ENCODE measurements at regions not wholly inside any gene's neighbourhood (a gene's known extent, or its start where the extent isn't known, plus 50 kb on each side); places are given as distances from the start of the nearest gene placed in this dataset.

DNA sequence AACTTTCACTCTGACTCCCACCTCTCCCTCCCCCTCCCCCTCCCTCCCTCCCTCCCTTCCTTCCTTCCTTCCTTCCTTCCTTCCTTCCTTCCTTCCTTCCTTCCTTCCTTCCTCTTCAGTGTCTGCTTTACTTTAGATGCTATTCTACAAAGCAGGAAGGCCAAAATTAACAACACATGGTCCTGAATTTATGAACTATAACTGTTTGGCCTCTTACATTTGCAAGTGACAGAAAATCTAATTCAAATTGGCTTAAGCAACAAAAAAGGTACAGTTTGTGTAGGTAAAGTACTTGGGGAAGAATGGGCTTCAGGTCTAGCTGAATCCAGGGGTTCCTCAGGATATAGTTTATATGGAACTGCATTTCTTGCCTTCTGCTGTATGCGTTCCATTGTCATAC is 673.0 kb downstream of the AACS start:
- H3K27me3 ChIP-seq (ENCODE audit: insufficient read depth, low read depth, low read length), result no peaks in the 10 kb centered on the region

DNA sequence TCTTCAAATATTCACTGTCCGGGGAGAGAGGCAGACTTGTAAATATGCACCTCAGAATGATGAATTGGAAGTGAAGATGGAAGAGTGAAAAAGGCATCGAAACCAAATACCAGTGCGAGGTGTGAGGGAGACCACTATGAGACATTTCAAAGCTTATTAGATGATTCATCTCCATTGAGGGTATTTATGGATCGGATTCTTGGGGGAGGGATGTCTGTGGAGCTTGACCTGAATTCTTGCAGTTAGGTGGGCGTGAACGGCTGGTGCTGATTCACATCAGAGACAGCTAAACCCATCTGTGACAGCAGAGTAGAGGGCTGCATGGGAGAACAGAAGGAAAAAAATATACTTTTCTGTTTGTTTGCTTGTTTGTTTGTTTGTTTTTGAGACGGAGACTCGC is 677.2 kb downstream of the AACS start:
- no peaks in the 10 kb centered on the region for H3F3A ChIP-seq (ENCODE audit: insufficient read depth, low read length, poor library complexity, severe bottlenecking)
- H2AFZ ChIP-seq (ENCODE audit: low read depth, low read length), result no peak overlapping the region
- no peaks in the 10 kb centered on the region for H3K9me2 ChIP-seq (ENCODE audit: insufficient read depth, low read length)
- no peak overlapping the region for H3K4me3 ChIP-seq (ENCODE audit: low read length)
- H3K36me3 ChIP-seq (ENCODE audit: insufficient read depth, low read length), result no peaks in the 10 kb centered on the region
- H3K79me2 ChIP-seq (replicated peaks; ENCODE audit: insufficient read depth, low read length), result no peaks in the 10 kb centered on the region
- no peak overlapping the region for H3K4me2 ChIP-seq (ENCODE audit: low read length)
- H3K9ac ChIP-seq (ENCODE audit: low read length), result no peak overlapping the region
- no peaks in the 10 kb centered on the region for H3K27me3 ChIP-seq (ENCODE audit: insufficient read depth, low read depth, low read length)
- no peaks in the 10 kb centered on the region for H3K9me3 ChIP-seq (ENCODE audit: low read length)
- no peak overlapping the region for H3K27ac ChIP-seq (ENCODE audit: low read length)
- TF ChIP-seq, protein P1, sequence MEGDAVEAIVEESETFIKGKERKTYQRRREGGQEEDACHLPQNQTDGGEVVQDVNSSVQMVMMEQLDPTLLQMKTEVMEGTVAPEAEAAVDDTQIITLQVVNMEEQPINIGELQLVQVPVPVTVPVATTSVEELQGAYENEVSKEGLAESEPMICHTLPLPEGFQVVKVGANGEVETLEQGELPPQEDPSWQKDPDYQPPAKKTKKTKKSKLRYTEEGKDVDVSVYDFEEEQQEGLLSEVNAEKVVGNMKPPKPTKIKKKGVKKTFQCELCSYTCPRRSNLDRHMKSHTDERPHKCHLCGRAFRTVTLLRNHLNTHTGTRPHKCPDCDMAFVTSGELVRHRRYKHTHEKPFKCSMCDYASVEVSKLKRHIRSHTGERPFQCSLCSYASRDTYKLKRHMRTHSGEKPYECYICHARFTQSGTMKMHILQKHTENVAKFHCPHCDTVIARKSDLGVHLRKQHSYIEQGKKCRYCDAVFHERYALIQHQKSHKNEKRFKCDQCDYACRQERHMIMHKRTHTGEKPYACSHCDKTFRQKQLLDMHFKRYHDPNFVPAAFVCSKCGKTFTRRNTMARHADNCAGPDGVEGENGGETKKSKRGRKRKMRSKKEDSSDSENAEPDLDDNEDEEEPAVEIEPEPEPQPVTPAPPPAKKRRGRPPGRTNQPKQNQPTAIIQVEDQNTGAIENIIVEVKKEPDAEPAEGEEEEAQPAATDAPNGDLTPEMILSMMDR (IDR thresholded peaks at IDR 0.05; ENCODE audit: poor library complexity, severe bottlenecking), result no peak
- TF ChIP-seq EP300 (conservative IDR thresholded peaks at IDR 0.05; ENCODE audit: poor library complexity, severe bottlenecking) (no peak), TAF1 (IDR thresholded peaks at IDR 0.05; ENCODE audit: low read depth) (no peak), POLR2AphosphoS5 (IDR thresholded peaks at IDR 0.05) (no peak), MXI1 (conservative IDR thresholded peaks at IDR 0.05; ENCODE audit: poor library complexity, severe bottlenecking) (no peak)
- no peaks in the 10 kb centered on the region for H4K20me1 ChIP-seq (ENCODE audit: insufficient read depth)

More for the DNA sequence above, 673.0 kb downstream of the AACS start:
- no peak overlapping the region for H3K4me2 ChIP-seq (ENCODE audit: low read length)
- no peak overlapping the region for H3K27ac ChIP-seq (ENCODE audit: low read length)
- no peak overlapping the region for H3K4me3 ChIP-seq (ENCODE audit: low read length)
- TF ChIP-seq, protein P2, sequence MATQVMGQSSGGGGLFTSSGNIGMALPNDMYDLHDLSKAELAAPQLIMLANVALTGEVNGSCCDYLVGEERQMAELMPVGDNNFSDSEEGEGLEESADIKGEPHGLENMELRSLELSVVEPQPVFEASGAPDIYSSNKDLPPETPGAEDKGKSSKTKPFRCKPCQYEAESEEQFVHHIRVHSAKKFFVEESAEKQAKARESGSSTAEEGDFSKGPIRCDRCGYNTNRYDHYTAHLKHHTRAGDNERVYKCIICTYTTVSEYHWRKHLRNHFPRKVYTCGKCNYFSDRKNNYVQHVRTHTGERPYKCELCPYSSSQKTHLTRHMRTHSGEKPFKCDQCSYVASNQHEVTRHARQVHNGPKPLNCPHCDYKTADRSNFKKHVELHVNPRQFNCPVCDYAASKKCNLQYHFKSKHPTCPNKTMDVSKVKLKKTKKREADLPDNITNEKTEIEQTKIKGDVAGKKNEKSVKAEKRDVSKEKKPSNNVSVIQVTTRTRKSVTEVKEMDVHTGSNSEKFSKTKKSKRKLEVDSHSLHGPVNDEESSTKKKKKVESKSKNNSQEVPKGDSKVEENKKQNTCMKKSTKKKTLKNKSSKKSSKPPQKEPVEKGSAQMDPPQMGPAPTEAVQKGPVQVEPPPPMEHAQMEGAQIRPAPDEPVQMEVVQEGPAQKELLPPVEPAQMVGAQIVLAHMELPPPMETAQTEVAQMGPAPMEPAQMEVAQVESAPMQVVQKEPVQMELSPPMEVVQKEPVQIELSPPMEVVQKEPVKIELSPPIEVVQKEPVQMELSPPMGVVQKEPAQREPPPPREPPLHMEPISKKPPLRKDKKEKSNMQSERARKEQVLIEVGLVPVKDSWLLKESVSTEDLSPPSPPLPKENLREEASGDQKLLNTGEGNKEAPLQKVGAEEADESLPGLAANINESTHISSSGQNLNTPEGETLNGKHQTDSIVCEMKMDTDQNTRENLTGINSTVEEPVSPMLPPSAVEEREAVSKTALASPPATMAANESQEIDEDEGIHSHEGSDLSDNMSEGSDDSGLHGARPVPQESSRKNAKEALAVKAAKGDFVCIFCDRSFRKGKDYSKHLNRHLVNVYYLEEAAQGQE (IDR thresholded peaks at IDR 0.05; ENCODE audit: borderline replicate concordance), result no peak
- TF ChIP-seq SMC3 (conservative IDR thresholded peaks at IDR 0.05; ENCODE audit: poor library complexity) (no peak), EZH2 (IDR thresholded peaks at IDR 0.05; ENCODE audit: borderline replicate concordance, insufficient read depth, low read length, poor library complexity, severe bottlenecking) (no peak), RAD21 (conservative IDR thresholded peaks at IDR 0.05) (no peak), POLR2AphosphoS5 (IDR thresholded peaks at IDR 0.05) (no peak), MXI1 (conservative IDR thresholded peaks at IDR 0.05; ENCODE audit: poor library complexity, severe bottlenecking) (no peak), EP300 (conservative IDR thresholded peaks at IDR 0.05; ENCODE audit: poor library complexity, severe bottlenecking) (no peak), TAF1 (IDR thresholded peaks at IDR 0.05; ENCODE audit: low read depth) (no peak)
- TF ChIP-seq, protein P1 (IDR thresholded peaks at IDR 0.05; ENCODE audit: poor library complexity, severe bottlenecking), result no peak
- no peak overlapping the region for H2AFZ ChIP-seq (ENCODE audit: low read depth, low read length)
- H3K79me2 ChIP-seq (replicated peaks; ENCODE audit: insufficient read depth, low read length), result no peaks in the 10 kb centered on the region
- no peaks in the 10 kb centered on the region for H3F3A ChIP-seq (ENCODE audit: insufficient read depth, low read length, poor library complexity, severe bottlenecking)
- H3K9me2 ChIP-seq (ENCODE audit: insufficient read depth, low read length), result no peaks in the 10 kb centered on the region
- H3K9ac ChIP-seq (ENCODE audit: low read length), result no peak overlapping the region
- no peaks in the 10 kb centered on the region for H3K9me3 ChIP-seq (ENCODE audit: low read length)
- no peaks in the 10 kb centered on the region for H4K20me1 ChIP-seq (ENCODE audit: insufficient read depth)
- H3K36me3 ChIP-seq (ENCODE audit: insufficient read depth, low read length), result no peaks in the 10 kb centered on the region
